K562 (cell line): ENCODE measurements at regions not wholly inside any gene's neighbourhood (a gene's known extent, or its start where the extent isn't known, plus 50 kb on each side); places are given as distances from the start of the nearest gene placed in this dataset.

Experiments
- ATAC-seq: fragments of 200-7000 bp; cut with Tn5 transposase; 3 replicates; pipeline ENCODE4 v1.9.1; 2020; ENCODE audit warnings: moderate library complexity
- BruUV-seq: library from RNA; stranded (reverse); fragments of 400-500 nt; replicated peaks from 2 replicates; lab custom pipeline; 2021; lab: Mats Ljungman, UMichigan
- CTCF ChIA-PET: fragments of 300-600 bp; formaldehyde crosslinking; extraction: SDS; loops from one replicate; lab custom pipeline; 2021; ENCODE audit warnings: low intra/inter-chr PET ratio; lab: Yijun Ruan, JAX
- POLR2A ChIA-PET: fragments of 300-600, 350-650 bp; sonication (Branson Sonifier 250); formaldehyde crosslinking; extraction: SDS; loops from one replicate; lab custom pipeline; 2021; ENCODE audit warnings: antibody characterized with exemption, inconsistent platforms; lab: Yijun Ruan, JAX
- DNase-seq, 4 experiments: peaks; one replicate each; pipeline versions ENCODE4 v3.0.0 to v3.0.0-alpha.2; 2011 to 2018; ENCODE audit warnings: low spot score in 3 of 4, mixed read lengths in 3 of 4; ENCODE audit errors: extremely low read depth in 1 of 4
- FAIRE-seq: peaks from 2 replicates; lab custom pipeline; 2011; peaks lifted over from hg19 to GRCh38; lab: Jason Lieb, UNC
- H2AFZ ChIP-seq: 2 replicates; pipeline ENCODE4 v1.6.0; 2011; ENCODE audit warnings: low read depth, low read length, control low read depth, inconsistent platforms
- H3K27ac ChIP-seq: fragments of 200-600 bp; 3 replicates; pipeline ENCODE4 v1.8.0; 2011; ENCODE audit warnings: low read depth, mild to moderate bottlenecking, control low read depth, inconsistent platforms, low read length, moderate library complexity, mixed read lengths; ENCODE audit errors: extremely low read depth
- H3K27me3 ChIP-seq, 2 experiments: fragments of 300-600 bp in 1 of 2; 2 replicates in 1 of 2; 3 replicates in 1 of 2; pipeline versions ENCODE4 v1.6.0 to v1.8.0; 2011; ENCODE audit warnings: inconsistent platforms in 2 of 2, low read length in 2 of 2, mild to moderate bottlenecking in 1 of 2, mixed read lengths in 1 of 2, moderate library complexity in 1 of 2; ENCODE audit not compliant: control insufficient read depth in 2 of 2, insufficient read depth in 2 of 2
- H3K36me3 ChIP-seq: fragments of 300-600 bp; 3 replicates; pipeline ENCODE4 v1.8.0; 2011; ENCODE audit warnings: mild to moderate bottlenecking, low read length, inconsistent platforms; ENCODE audit not compliant: control insufficient read depth, insufficient read depth
- H3K4me1 ChIP-seq, 2 experiments: fragments of 200-600 bp in 1 of 2; replicated peaks in 1 of 2; 2 replicates in 1 of 2; 3 replicates in 1 of 2; pipeline versions ENCODE4 v1.5.1 to v1.8.0; 2011; ENCODE audit warnings: inconsistent platforms in 2 of 2, low read length in 2 of 2, mild to moderate bottlenecking in 1 of 2, mixed read lengths in 1 of 2, moderate library complexity in 1 of 2; ENCODE audit not compliant: control insufficient read depth in 2 of 2, insufficient read depth in 2 of 2
- H3K4me2 ChIP-seq: 2 replicates; pipeline ENCODE4 v1.6.1; 2011; ENCODE audit warnings: low read length, control low read depth, inconsistent platforms, mixed read lengths; ENCODE audit not compliant: insufficient read depth
- H3K4me3 ChIP-seq: fragments of 200-600 bp; sonication (generic), shearing (Covaris generic); 2 replicates; pipeline ENCODE4 v1.5.1; 2016; ENCODE audit warnings: control low read depth, inconsistent platforms
- H3K79me2 ChIP-seq: fragments of 200-600 bp; 3 replicates; pipeline ENCODE4 v1.8.0; 2011; ENCODE audit warnings: low read length, inconsistent platforms; ENCODE audit not compliant: control insufficient read depth, insufficient read depth
- H3K9ac ChIP-seq, 2 experiments: 2 replicates each; pipeline versions ENCODE4 v1.6.0 to v1.6.1; 2011; ENCODE audit warnings: low read depth in 2 of 2, low read length in 2 of 2, control low read depth in 1 of 2, inconsistent platforms in 1 of 2, mild to moderate bottlenecking in 1 of 2, mixed read lengths in 1 of 2; ENCODE audit not compliant: insufficient read depth in 1 of 2
- H3K9me1 ChIP-seq: one replicate; pipeline ENCODE4 v1.6.0; 2011; ENCODE audit warnings: inconsistent platforms, mild to moderate bottlenecking, low read length, moderate library complexity; ENCODE audit not compliant: control insufficient read depth, insufficient read depth
- H3K9me3 ChIP-seq: replicated peaks from 2 replicates; pipeline ENCODE4 v1.5.1; 2011; ENCODE audit warnings: low read depth, low read length, inconsistent platforms; ENCODE audit not compliant: control insufficient read depth, insufficient read depth
- H4K20me1 ChIP-seq: replicated peaks from 2 replicates; pipeline ENCODE4 v1.6.1; 2011; ENCODE audit warnings: low read length, inconsistent platforms, mixed read lengths; ENCODE audit not compliant: control insufficient read depth, insufficient read depth
- EP300 ChIP-seq: IDR thresholded peaks from 2 replicates; pipeline ENCODE4 v1.6.1; 2012; ENCODE audit warnings: low read length, improper control_type of control experiment
- HMGN3 ChIP-seq: IDR thresholded peaks from 2 replicates; pipeline ENCODE4 v1.6.1; 2011; ENCODE audit warnings: borderline replicate concordance, low read depth, mild to moderate bottlenecking, mixed read lengths, low read length; ENCODE audit not compliant: insufficient read length; ENCODE audit errors: extremely low read depth
- MIER1 ChIP-seq: fragments of 450-650 bp; IDR thresholded peaks from 2 replicates; pipeline ENCODE4 v1.6.1; 2016; ENCODE audit warnings: antibody characterized with exemption, mild to moderate bottlenecking, low read depth
- SMARCE1 ChIP-seq: fragments of 450-650 bp; IDR thresholded peaks from 2 replicates; pipeline ENCODE4 v1.7.1; 2016; ENCODE audit warnings: mild to moderate bottlenecking
- SRSF3 ChIP-seq: fragments of 200-400 bp; formaldehyde crosslinking; IDR thresholded peaks from 2 replicates; pipeline ENCODE4 v1.6.1; 2016; ENCODE audit warnings: mild to moderate bottlenecking, low read length, moderate library complexity; ENCODE audit not compliant: insufficient read depth
- STAT6 ChIP-seq: sonication (generic); formaldehyde crosslinking; IDR thresholded peaks from 2 replicates; pipeline ENCODE4 v1.8.1; 2023; ENCODE audit warnings: mild to moderate bottlenecking, missing genetic modification reagents
- WGBS: fragments of 100-300 bp; shearing (Covaris generic); methylation state at CpG from one replicate; pipeline ENCODE4 v1.1.6; 2016; ENCODE audit warnings: low coverage, mixed read lengths; ENCODE audit not compliant: insufficient coverage; ENCODE audit errors: missing lambda C conversion rate; 5-methylcytosine and 5-hydroxymethylcytosine counted together
- in situ Hi-C: fragments of 300-500 bp; cut with MboI; formaldehyde crosslinking; loops from 4 replicates; pipeline ENCODE4 v1.15.0; 2018; ENCODE audit warnings: inconsistent platforms, mixed read lengths
- intact Hi-C: fragments of 100-400 bp; cut with micrococcal nuclease; formaldehyde crosslinking; loops from 2 replicates; pipeline ENCODE4 v1.14.2; 2022
- TF ChIP-seq, protein P1 (sequence below): fragments of 200-800 bp; sonication (Bioruptor generic); IDR thresholded peaks from 2 replicates; pipeline ENCODE4 v1.6.1; 2016; ENCODE audit warnings: missing genetic modification characterization, missing compliant biosample characterization

DNA sequence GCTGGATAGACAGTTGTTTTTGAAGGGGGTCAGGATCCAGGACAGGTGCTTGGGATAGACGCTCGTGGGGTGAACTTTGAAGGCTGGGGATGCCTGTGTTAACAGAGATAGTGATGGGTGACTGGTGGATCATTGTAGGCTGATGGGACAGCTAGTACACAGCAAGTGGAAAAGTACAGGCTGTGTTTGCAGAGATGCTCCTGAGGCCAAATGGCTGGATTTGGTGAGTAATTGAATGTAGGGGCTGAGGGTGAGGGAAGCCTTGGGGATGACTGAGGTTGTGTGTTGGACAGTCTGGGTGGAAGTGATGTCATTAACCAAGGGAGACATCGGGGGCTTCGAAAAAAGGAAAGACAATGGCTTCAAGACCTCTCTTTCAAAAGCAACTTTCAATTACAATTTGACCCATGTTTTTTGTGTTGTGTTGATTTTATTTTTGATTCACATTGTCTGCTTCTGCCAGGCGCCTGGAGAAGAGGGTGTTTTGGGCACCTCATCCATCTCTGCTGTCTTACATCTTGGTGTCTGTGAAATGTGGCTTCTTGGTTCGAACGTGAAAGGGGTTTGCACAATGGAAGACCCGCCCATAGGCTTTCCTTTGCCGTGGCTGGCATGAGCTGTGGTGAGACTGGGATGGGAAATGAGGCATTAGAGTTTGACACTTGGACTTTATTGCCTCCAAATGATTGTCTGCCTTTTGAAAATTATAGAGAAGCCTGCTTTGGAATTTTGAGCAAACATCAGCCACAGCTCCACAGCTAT, 147.5 kb downstream of the FOXD2 start:
- no peak overlapping the region for H3K27ac ChIP-seq
- no TSS peak for BruUV-seq
- ChIA-PET CTCF (no interaction called here), POLR2A (interaction anchor here (1.2 kb wide), 1 partner anchor 8 kb away, joined by 5 read pairs; no protein-coding TSS in a partner anchor)
- no peaks in the 10 kb centered on the region for H3K36me3 ChIP-seq
- no peak overlapping the region for H3K9ac ChIP-seq
- no peaks in the 10 kb centered on the region for H3K9me1 ChIP-seq
- H3K9me3 ChIP-seq, result no peaks in the 10 kb centered on the region
- in situ Hi-C loops, result no loop called here
- no peak overlapping the region for H3K4me3 ChIP-seq
- ATAC-seq, result no peak
- no peaks in the 10 kb centered on the region for H3K79me2 ChIP-seq
- intact Hi-C loops, result no loop called here
- H3K4me2 ChIP-seq, result no peak overlapping the region
- H3K4me1 ChIP-seq, result no peaks in the 10 kb centered on the region
- no peak overlapping the region for H2AFZ ChIP-seq
- peaks cover 17 to 50% of the 10 kb centered on the region in 2 experiments for H3K27me3 ChIP-seq
- H4K20me1 ChIP-seq, result no peaks in the 10 kb centered on the region
- DNase-seq, result no peak
- FAIRE-seq, result no peak
- no peak for TF ChIP-seq SMARCE1
- TF ChIP-seq STAT6 (CRISPR knock-in tag), result no peak
- TF ChIP-seq EP300, result no peak
- no peak for TF ChIP-seq SRSF3
- TF ChIP-seq MIER1, result no peak
- TF ChIP-seq, protein P1, sequence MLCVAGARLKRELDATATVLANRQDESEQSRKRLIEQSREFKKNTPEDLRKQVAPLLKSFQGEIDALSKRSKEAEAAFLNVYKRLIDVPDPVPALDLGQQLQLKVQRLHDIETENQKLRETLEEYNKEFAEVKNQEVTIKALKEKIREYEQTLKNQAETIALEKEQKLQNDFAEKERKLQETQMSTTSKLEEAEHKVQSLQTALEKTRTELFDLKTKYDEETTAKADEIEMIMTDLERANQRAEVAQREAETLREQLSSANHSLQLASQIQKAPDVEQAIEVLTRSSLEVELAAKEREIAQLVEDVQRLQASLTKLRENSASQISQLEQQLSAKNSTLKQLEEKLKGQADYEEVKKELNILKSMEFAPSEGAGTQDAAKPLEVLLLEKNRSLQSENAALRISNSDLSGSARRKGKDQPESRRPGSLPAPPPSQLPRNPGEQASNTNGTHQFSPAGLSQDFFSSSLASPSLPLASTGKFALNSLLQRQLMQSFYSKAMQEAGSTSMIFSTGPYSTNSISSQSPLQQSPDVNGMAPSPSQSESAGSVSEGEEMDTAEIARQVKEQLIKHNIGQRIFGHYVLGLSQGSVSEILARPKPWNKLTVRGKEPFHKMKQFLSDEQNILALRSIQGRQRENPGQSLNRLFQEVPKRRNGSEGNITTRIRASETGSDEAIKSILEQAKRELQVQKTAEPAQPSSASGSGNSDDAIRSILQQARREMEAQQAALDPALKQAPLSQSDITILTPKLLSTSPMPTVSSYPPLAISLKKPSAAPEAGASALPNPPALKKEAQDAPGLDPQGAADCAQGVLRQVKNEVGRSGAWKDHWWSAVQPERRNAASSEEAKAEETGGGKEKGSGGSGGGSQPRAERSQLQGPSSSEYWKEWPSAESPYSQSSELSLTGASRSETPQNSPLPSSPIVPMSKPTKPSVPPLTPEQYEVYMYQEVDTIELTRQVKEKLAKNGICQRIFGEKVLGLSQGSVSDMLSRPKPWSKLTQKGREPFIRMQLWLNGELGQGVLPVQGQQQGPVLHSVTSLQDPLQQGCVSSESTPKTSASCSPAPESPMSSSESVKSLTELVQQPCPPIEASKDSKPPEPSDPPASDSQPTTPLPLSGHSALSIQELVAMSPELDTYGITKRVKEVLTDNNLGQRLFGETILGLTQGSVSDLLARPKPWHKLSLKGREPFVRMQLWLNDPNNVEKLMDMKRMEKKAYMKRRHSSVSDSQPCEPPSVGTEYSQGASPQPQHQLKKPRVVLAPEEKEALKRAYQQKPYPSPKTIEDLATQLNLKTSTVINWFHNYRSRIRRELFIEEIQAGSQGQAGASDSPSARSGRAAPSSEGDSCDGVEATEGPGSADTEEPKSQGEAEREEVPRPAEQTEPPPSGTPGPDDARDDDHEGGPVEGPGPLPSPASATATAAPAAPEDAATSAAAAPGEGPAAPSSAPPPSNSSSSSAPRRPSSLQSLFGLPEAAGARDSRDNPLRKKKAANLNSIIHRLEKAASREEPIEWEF (CRISPR knock-in tag), result no peak
- no peak for TF ChIP-seq HMGN3
- WGBS, result under 1% methylated on average over 9 of the region's 9 CpGs
